Liver (tissue), 8 donors: ENCODE measurements at regions not wholly inside any gene's neighbourhood (a gene's known extent, or its start where the extent isn't known, plus 50 kb on each side); places are given as distances from the start of the nearest gene placed in this dataset.

Source experiments
- DNase-seq: peaks from one replicate; pipeline ENCODE4 v3.0.0-alpha.2; 2017; ENCODE audit warnings: low spot score
- H3K27ac ChIP-seq, 2 donors: one replicate each; pipeline ENCODE4 v1.7.0; 2013; ENCODE audit warnings: inconsistent platforms in 2 of 2, low read length in 2 of 2, control low read depth in 1 of 2, low read depth in 1 of 2, mild to moderate bottlenecking in 1 of 2
- H3K27me3 ChIP-seq, 4 donors: one replicate each; pipeline versions ENCODE4 v1.6.1 to v1.7.0; 2013; ENCODE audit warnings: low read length in 3 of 4, inconsistent platforms in 1 of 4, mild to moderate bottlenecking in 1 of 4, moderate library complexity in 1 of 4; ENCODE audit not compliant: control insufficient read depth in 4 of 4, insufficient read depth in 4 of 4
- H3K36me3 ChIP-seq, 4 donors: one replicate each; pipeline versions ENCODE4 v1.6.1 to v1.7.0; 2013; ENCODE audit warnings: low read length in 3 of 4, mild to moderate bottlenecking in 3 of 4, low read depth in 1 of 4, moderate library complexity in 1 of 4; ENCODE audit not compliant: control insufficient read depth in 4 of 4, insufficient read depth in 3 of 4
- H3K4me1 ChIP-seq, 4 donors: one replicate each; pipeline versions ENCODE4 v1.6.1 to v1.7.0; 2013; ENCODE audit warnings: low read length in 3 of 4, mild to moderate bottlenecking in 3 of 4, moderate library complexity in 1 of 4; ENCODE audit not compliant: control insufficient read depth in 4 of 4, insufficient read depth in 4 of 4
- H3K4me3 ChIP-seq, 3 donors: one replicate each; pipeline versions ENCODE4 v1.6.1 to v1.7.0; 2013; ENCODE audit warnings: low read length in 3 of 3, control low read depth in 1 of 3, low read depth in 1 of 3, mild to moderate bottlenecking in 1 of 3
- H3K9ac ChIP-seq, 2 donors: one replicate each; pipeline ENCODE4 v1.7.0; 2013; ENCODE audit warnings: low read length in 2 of 2, mild to moderate bottlenecking in 2 of 2, moderate library complexity in 2 of 2, control low read depth in 1 of 2, low read depth in 1 of 2
- H3K9me3 ChIP-seq, 4 donors: one replicate each; pipeline versions ENCODE4 v1.6.1 to v1.7.0; 2013; ENCODE audit warnings: low read length in 3 of 4; ENCODE audit not compliant: control insufficient read depth in 4 of 4
- CTCF ChIP-seq: fragments of 150-350 bp; IDR thresholded peaks from 2 replicates; pipeline ENCODE4 v1.5.1; 2017; ENCODE audit warnings: improper control_type of control experiment, low read depth, low read length; ENCODE audit not compliant: missing input control
- EGR1 ChIP-seq, 2 donors: IDR thresholded peaks; 2 replicates each; pipeline ENCODE4 v1.6.1; 2016 to 2018; ENCODE audit warnings: antibody characterized with exemption in 2 of 2, low read depth in 2 of 2
- FOXA1 ChIP-seq: IDR thresholded peaks from 2 replicates; pipeline ENCODE4 v1.6.1; 2016; ENCODE audit warnings: antibody characterized with exemption
- FOXA2 ChIP-seq: IDR thresholded peaks from 2 replicates; pipeline ENCODE4 v1.6.1; 2016; ENCODE audit warnings: antibody characterized with exemption
- GABPA ChIP-seq, 2 donors: IDR thresholded peaks in 1 of 2; conservative IDR thresholded peaks in 1 of 2; 2 replicates each; pipeline ENCODE4 v1.6.1; 2016; ENCODE audit warnings: antibody characterized with exemption in 2 of 2, mild to moderate bottlenecking in 1 of 2, moderate library complexity in 1 of 2
- HNF4A ChIP-seq, 2 donors: conservative IDR thresholded peaks; 2 replicates each; pipeline ENCODE4 v1.6.1; 2016; ENCODE audit warnings: antibody characterized with exemption in 2 of 2, mild to moderate bottlenecking in 2 of 2
- HNF4G ChIP-seq: IDR thresholded peaks from 2 replicates; pipeline ENCODE4 v1.6.1; 2016; ENCODE audit warnings: antibody characterized with exemption
- JUND ChIP-seq, 2 donors: IDR thresholded peaks; 2 replicates each; pipeline ENCODE4 v1.6.1; 2016; ENCODE audit warnings: antibody characterized with exemption in 2 of 2
- NR2F2 ChIP-seq: IDR thresholded peaks from 2 replicates; pipeline ENCODE4 v1.6.1; 2016; ENCODE audit warnings: antibody characterized with exemption
- RXRA ChIP-seq, 2 donors: IDR thresholded peaks; 2 replicates each; pipeline ENCODE4 v1.6.1; 2017 to 2018; ENCODE audit warnings: antibody characterized with exemption in 2 of 2, mild to moderate bottlenecking in 1 of 2
- SP1 ChIP-seq: IDR thresholded peaks from 2 replicates; pipeline ENCODE4 v1.6.1; 2018; ENCODE audit warnings: antibody characterized with exemption, mild to moderate bottlenecking
- TAF1 ChIP-seq: conservative IDR thresholded peaks from 2 replicates; pipeline ENCODE4 v1.6.1; 2016; ENCODE audit warnings: antibody characterized with exemption, mild to moderate bottlenecking
- YY1 ChIP-seq: IDR thresholded peaks from 2 replicates; pipeline ENCODE4 v1.6.1; 2016; ENCODE audit warnings: antibody characterized with exemption, mild to moderate bottlenecking
- WGBS: extraction: QIAGEN DNeasy Blood & Tissue Kit; methylation state at CpG from one replicate; pipeline ENCODE4 v1.1.7; 2013; 5-methylcytosine and 5-hydroxymethylcytosine counted together
- TF ChIP-seq, protein P1 (sequence below): IDR thresholded peaks from 2 replicates; pipeline ENCODE4 v1.6.1; 2016; ENCODE audit warnings: antibody characterized with exemption, mild to moderate bottlenecking
- TF ChIP-seq, protein P2 (sequence below): IDR thresholded peaks from 2 replicates; pipeline ENCODE4 v1.6.1; 2016; ENCODE audit warnings: antibody characterized with exemption
- TF ChIP-seq, protein P3 (sequence below): IDR thresholded peaks from 2 replicates; pipeline ENCODE4 v1.6.1; 2016; ENCODE audit warnings: antibody characterized with exemption
- TF ChIP-seq, protein P4 (sequence below): IDR thresholded peaks from 2 replicates; pipeline ENCODE4 v1.6.1; 2016; ENCODE audit warnings: antibody characterized with exemption
- donor health status: healthy.
- donor health status: healthy.
- donor health status: healthy.
- donor health status: healthy.
- donor health status: healthy.

- Histone ChIP-seq H3K9ac (no peak overlapping the region), H3K9me3 (peaks cover 2 to 16% (median 6%) of the 10 kb centered on the region in 4 donors), H3K36me3 (no peaks in the 10 kb centered on the region), H3K27me3 (no peaks in the 10 kb centered on the region), H3K4me1 (no peaks in the 10 kb centered on the region), H3K4me3 (no peak overlapping the region), H3K27ac (no peak overlapping the region)
- 91% methylated on average over 2 of the region's 2 CpGs for WGBS
- no peak for DNase-seq
- no peak for TF ChIP-seq RXRA (IDR thresholded peaks at IDR 0.05)
- TF ChIP-seq HNF4A (conservative IDR thresholded peaks at IDR 0.05), result no peak
- TF ChIP-seq TAF1, result no peak
- no peak for TF ChIP-seq FOXA1
- TF ChIP-seq SP1, result no peak
- TF ChIP-seq JUND (IDR thresholded peaks at IDR 0.05), result no peak
- TF ChIP-seq, protein P1, sequence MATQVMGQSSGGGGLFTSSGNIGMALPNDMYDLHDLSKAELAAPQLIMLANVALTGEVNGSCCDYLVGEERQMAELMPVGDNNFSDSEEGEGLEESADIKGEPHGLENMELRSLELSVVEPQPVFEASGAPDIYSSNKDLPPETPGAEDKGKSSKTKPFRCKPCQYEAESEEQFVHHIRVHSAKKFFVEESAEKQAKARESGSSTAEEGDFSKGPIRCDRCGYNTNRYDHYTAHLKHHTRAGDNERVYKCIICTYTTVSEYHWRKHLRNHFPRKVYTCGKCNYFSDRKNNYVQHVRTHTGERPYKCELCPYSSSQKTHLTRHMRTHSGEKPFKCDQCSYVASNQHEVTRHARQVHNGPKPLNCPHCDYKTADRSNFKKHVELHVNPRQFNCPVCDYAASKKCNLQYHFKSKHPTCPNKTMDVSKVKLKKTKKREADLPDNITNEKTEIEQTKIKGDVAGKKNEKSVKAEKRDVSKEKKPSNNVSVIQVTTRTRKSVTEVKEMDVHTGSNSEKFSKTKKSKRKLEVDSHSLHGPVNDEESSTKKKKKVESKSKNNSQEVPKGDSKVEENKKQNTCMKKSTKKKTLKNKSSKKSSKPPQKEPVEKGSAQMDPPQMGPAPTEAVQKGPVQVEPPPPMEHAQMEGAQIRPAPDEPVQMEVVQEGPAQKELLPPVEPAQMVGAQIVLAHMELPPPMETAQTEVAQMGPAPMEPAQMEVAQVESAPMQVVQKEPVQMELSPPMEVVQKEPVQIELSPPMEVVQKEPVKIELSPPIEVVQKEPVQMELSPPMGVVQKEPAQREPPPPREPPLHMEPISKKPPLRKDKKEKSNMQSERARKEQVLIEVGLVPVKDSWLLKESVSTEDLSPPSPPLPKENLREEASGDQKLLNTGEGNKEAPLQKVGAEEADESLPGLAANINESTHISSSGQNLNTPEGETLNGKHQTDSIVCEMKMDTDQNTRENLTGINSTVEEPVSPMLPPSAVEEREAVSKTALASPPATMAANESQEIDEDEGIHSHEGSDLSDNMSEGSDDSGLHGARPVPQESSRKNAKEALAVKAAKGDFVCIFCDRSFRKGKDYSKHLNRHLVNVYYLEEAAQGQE, result no peak
- no peak for TF ChIP-seq NR2F2
- no peak for TF ChIP-seq FOXA2
- TF ChIP-seq HNF4G, result no peak
- TF ChIP-seq, protein P2, sequence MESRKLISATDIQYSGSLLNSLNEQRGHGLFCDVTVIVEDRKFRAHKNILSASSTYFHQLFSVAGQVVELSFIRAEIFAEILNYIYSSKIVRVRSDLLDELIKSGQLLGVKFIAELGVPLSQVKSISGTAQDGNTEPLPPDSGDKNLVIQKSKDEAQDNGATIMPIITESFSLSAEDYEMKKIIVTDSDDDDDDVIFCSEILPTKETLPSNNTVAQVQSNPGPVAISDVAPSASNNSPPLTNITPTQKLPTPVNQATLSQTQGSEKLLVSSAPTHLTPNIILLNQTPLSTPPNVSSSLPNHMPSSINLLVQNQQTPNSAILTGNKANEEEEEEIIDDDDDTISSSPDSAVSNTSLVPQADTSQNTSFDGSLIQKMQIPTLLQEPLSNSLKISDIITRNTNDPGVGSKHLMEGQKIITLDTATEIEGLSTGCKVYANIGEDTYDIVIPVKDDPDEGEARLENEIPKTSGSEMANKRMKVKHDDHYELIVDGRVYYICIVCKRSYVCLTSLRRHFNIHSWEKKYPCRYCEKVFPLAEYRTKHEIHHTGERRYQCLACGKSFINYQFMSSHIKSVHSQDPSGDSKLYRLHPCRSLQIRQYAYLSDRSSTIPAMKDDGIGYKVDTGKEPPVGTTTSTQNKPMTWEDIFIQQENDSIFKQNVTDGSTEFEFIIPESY, result no peak
- TF ChIP-seq, protein P3, sequence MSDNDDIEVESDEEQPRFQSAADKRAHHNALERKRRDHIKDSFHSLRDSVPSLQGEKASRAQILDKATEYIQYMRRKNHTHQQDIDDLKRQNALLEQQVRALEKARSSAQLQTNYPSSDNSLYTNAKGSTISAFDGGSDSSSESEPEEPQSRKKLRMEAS, result no peak
- no peak for TF ChIP-seq GABPA (IDR thresholded peaks at IDR 0.05 in 1 of 2, conservative IDR thresholded peaks at IDR 0.05 in 1 of 2)
Observed at GRCh38 chr10:121007264-121007663, 156.1 kb downstream of the WDR11 start.

GRCh38 chr10:121015916-121016315 lies 164.8 kb downstream of the WDR11 start:
- TF ChIP-seq JUND (IDR thresholded peaks at IDR 0.05), result no peak
- TF ChIP-seq, protein P4, sequence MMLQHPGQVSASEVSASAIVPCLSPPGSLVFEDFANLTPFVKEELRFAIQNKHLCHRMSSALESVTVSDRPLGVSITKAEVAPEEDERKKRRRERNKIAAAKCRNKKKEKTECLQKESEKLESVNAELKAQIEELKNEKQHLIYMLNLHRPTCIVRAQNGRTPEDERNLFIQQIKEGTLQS, result no peak
- no peak for TF ChIP-seq CTCF
- TF ChIP-seq, protein P2, result no peak
- TF ChIP-seq YY1, result no peak
- no peak for TF ChIP-seq TAF1
- no peak for TF ChIP-seq SP1
- no peak for TF ChIP-seq NR2F2
- TF ChIP-seq GABPA (IDR thresholded peaks at IDR 0.05 in 1 of 2, conservative IDR thresholded peaks at IDR 0.05 in 1 of 2), result no peak
- no peak for TF ChIP-seq HNF4A (conservative IDR thresholded peaks at IDR 0.05)
- TF ChIP-seq HNF4G, result no peak
- TF ChIP-seq RXRA (IDR thresholded peaks at IDR 0.05), result no peak
- no peak for TF ChIP-seq FOXA2
- TF ChIP-seq EGR1 (IDR thresholded peaks at IDR 0.05; ENCODE audit: low read depth in 2 of 2), result no peak
- TF ChIP-seq, protein P3, result no peak
- 81% methylated on average over 3 of the region's 3 CpGs for WGBS
- no peak overlapping the region for H3K9ac ChIP-seq
- no peaks in the 10 kb centered on the region for H3K27me3 ChIP-seq
- H3K27ac ChIP-seq, result no peak overlapping the region
- no peaks in the 10 kb centered on the region for H3K4me1 ChIP-seq
- H3K36me3 ChIP-seq, result no peaks in the 10 kb centered on the region
- DNase-seq, result no peak
- H3K4me3 ChIP-seq, result no peak overlapping the region
- H3K9me3 ChIP-seq, result peaks cover 0 to 7% (median 2%) of the 10 kb centered on the region in 4 donors
